Medulla oblongata (tissue), 1 donor: ENCODE measurements at regions not wholly inside any gene's neighbourhood (a gene's known extent, or its start where the extent isn't known, plus 50 kb on each side); places are given as distances from the start of the nearest gene placed in this dataset.
"Not testable (repeated sequence)": the region's sequence is repeated elsewhere in the genome, so short reads cannot be mapped to it uniquely, and the experiment has no call there.

Source experiments
- DNase-seq: peaks from one replicate; pipeline ENCODE4 v3.0.0-alpha.2; 2015; ENCODE audit errors: extremely low spot score

DNA sequence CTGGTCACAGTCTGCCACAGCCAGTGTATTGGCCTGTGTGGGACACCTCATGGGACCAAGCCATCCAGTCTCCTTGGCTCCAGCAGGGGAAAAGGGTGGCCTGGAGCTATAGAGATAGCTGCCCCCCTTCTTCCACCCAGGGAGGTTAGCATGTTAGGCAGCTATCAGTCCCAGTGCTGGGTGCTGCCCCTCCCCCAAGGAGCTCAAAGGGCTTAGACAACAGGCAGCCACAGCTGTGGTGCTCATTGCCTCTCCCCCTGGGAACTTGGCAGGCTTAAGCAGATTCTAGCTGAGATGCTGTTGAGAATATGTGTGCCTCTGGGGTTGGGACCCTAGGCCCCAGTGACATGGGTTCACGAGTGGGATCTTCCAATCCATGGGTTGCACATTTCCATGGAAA lies 226.0 kb upstream of the PTGER4 start:
- no peak for DNase-seq

DNA sequence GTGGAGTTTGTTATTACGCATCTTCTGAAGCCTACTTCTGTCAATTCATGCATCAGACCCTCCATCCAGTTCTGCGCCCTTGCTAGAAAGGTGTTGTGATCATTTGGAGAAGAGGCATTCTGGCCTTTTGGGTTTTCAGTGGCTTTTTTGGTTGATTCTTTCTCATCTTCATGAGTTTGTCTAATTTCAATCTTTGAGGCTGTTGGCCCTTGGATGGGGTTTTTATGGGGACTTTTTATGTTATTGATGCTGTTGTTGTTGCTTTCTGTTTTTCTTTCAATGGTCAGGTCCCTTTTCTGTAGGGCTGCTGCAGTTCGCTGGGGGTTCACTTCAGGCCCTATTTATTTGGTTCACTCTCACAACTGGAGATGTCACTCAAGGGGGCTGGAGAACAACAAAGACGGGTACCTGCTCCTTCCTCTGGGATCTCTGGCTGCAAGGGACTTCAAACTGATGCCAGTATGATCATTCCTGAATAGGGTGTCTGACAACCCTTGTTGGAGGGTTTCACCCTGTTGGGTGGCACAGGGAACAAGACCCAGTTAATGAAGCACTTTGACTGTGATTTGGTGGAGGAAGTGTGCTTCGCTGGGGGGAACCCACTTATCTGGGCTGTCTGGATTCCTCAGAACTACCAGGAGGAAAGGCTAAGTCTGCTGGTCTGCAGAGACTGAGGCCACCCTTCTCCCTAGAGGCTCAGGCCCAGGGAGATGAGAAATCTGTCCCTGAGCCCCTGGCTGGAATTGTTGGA lies 226.7 kb upstream of the PTGER4 start:
- no peak for DNase-seq

DNA sequence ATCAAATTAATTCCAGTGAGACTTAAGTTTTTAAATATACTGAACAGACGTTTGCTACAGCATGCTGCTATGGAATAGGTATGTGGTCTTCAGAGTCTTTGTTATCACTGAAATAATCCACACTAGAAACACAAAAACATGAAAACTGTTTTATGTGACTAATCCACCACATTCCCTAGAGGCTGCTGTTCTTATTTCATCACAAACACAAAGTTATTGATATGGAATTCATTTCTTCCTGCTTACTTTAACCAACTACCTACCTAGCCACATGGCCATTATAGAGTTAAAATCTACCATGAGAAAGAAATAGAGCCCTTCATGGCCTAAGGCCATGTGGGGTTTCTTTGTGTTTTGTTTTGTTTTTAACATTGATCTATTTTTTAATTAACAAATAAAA lies 232.3 kb upstream of the PTGER4 start:
- DNase-seq = no peak

DNA sequence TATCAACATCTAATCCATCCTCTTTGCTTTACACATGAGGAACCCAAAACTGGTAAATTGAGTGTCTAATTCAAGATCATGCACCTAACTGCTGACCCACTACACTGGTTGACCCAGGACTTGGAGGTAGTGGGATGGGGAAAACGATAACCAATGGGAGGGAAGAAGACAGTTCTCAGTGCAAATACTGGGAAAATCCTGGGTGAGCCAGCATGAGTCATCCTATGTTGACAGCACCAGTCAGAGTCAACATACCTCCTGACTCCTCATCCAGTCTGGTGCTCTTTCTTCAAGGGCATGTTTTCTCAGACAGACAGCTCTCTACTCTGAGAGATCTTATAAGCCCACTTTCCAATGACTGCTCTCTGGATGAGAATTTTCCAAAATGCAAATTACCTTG lies 232.8 kb upstream of the PTGER4 start:
- no peak for DNase-seq

DNA sequence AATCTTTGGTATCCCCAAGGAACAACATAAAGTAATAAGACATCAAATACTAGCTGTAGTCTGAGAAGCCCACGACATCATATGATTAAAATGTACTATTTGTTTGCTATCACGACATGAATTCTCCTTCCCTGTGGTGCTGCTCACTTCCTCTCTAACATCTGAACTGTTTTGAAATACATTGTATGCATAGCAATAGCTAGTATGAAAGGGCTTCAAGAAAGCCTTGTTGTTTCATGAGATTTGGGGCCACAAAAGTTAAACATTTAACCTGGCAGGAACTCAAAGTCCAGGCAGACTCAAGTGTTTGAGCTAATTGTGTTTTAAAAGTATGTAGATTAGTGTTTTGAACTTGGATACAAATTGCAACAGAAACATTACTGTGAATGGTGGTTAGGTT lies 237.4 kb upstream of the PTGER4 start:
- no peak for DNase-seq

DNA sequence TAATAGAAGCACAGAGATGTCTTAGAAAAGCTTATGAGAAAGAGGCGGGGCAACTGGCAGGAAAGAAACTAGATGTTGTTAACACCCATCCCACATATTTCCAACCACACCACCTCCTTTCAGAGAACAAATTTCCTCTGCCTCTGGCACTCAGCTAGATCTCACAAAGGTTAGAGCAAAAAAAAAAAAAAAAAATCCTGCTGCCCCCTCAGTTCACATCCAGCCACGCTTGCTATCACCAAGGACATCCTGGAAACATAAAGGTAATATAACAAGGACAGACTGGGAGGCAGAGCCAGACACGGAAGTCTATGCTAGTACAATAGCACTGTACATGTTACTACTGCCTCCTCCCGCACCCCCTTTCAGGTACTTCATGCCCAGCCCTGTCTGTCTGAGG lies 238.0 kb upstream of the PTGER4 start:
- no peak for DNase-seq

DNA sequence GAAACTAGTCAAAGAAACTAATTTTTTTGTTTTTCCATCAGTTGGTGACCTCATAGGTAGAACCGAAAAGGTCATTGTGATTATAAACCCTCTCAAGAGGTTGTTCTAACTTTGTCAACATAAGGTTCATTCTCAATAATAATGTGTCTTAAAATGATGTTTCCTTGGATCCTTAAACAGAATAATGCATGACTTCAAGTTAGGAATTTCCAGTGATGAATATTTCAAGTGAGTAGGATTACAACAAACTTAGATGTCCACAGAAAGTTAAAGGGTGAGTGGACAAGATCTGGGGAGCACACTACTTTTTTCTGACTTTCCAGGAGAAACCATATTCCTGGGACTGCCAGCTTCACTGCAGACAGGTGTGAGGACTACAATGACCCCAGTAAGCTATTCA lies 239.0 kb upstream of the PTGER4 start:
- no peak for DNase-seq

DNA sequence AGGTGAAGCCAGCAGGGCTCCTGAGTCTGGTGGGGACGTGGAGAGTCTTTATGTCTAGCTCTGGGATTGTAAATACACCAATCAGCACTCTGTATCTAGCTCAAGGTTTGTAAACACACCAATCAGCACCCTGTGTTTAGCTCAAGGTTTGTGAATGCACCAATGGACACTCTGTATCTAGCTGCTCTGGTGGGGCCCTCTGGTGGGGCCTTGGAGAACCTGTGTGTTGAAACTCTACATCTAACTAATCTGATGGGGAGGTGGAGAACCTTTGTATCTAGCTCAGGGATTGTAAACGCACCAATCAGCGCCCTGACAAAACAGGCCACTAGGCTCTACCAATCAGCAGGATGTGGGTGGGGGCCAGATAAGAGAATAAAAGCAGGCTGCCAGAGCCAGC lies 240.6 kb upstream of the PTGER4 start:
- not testable (repeated sequence) for DNase-seq

DNA sequence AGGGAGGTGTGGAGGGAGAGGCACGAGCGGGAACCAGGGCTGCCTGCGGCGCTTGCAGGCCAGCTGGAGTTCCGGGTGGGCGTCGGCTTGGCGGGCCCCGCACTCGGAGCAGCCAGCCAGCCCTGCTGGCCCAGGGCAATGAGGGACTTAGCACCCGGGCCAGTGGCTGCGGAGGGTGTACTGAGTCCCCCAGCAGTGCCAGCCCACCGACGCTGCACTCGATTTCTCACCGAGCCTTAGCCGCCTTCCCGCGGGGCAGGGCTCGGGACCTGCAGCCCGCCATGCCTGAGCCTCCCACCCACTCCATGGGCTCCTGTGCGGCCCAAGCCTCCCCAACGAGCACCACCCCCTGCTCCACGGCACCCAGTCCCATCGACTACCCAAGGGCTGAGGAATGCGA lies 241.1 kb upstream of the PTGER4 start:
- DNase-seq = not testable (repeated sequence)

DNA sequence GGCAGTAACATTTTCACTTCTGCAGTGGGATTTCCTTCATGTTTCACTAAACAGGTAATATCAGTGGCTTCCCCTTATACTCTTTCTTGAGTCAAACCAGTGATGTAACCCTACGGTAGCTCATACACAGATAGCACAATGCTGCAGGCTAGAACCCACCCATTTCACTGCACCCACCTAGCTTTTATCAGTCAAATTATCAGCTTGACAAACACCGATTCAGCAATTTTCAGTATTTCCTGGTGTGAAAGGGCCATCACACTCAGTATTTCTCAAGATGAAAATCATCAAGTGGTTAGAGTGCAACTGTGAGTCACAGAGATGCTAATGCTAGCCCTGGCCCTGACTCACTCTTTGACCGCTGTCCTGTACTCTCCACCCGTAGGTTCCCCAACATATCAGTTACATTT lies 242.3 kb upstream of the PTGER4 start:
- DNase-seq = no peak

DNA sequence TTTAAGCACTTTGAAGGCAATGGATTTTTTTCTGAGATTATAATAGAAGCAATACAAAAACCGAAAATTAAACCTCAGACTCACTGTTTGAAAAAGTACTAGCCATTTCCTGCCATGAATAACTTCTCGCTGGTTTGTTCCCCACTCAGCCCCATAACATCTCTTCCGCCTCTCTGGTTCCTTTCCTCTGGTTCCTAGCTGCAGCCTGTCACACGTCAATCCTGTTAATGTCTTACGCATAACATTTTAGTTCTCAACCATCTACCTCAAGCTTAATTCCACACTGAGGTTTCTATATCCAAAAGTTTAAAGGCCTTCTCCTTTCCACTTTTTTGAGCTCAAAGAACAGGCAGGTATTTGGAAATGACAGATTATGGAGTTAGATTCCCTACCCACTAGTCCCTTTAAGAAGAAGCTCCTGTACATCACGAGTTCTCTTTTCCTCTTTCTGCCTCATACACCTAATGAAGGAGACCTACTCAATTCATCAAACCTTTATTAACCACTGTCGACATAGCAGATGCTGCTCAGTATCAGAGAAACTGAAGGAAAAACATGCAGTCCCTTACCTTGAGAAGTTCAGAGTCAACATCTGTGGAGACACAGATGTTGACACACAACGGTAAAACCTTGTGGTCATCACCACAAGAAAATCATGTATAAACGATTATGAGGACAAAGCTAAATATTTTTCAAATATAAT lies 243.0 kb upstream of the PTGER4 start:
- peak; percentile 16 for DNase-seq

DNA sequence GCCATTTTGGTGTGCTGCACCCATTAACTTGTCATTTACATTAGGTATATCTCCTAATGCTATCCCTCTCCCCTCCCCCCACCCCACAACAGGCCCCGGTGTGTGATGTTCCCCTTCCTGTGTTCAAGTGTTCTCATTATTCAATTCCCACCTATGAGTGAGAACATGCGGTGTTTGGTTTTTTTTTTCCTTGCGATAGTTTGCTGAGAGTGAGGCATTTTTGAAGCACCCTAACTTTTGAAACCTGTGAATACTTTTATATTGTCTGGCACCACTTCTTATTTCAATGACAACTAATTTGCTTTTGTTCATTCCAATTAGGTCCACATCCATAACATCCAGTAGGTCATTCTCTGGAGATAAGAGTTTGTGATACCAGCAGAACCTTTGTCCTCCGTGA lies 244.0 kb upstream of the PTGER4 start:
- DNase-seq = not testable (repeated sequence)

DNA sequence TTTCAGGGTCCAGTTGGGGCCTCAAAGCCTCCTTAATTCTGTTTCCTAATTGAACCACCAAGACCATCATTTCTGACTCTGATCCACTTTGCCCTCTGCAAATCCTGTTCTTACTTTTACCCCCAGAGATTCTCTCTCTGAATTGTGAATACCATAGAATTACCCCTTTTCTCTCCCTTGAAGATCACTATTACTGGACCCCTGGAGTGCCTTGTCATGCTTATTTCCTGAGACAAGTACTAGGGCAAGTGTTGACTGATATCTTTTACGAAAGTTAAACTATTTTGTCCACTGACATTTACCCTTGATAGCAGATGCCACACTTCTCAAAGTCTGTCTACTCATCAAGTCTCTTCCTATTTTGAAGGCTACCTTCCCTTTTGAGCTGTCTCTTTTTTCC lies 246.9 kb upstream of the PTGER4 start:
- no peak for DNase-seq

DNA sequence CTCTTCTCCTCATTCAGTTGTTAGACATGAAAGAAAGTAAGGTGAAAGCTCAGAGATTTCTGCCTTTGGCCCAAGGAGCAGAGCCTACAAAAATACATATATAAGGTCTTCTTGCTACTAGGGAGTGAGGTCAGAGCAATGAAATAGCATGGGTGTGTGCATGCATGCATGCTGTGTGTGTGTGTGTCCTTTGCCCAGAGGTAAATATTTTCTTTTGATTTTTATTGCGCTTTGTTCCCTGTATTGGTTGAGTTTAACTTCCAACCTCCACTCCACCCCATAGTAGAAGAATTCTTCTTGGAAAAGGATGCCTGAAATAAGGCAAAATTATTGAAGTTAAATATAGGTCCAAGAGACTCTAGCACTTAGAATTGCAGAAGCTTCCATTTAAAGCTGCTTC lies 248.0 kb upstream of the PTGER4 start:
- no peak for DNase-seq

DNA sequence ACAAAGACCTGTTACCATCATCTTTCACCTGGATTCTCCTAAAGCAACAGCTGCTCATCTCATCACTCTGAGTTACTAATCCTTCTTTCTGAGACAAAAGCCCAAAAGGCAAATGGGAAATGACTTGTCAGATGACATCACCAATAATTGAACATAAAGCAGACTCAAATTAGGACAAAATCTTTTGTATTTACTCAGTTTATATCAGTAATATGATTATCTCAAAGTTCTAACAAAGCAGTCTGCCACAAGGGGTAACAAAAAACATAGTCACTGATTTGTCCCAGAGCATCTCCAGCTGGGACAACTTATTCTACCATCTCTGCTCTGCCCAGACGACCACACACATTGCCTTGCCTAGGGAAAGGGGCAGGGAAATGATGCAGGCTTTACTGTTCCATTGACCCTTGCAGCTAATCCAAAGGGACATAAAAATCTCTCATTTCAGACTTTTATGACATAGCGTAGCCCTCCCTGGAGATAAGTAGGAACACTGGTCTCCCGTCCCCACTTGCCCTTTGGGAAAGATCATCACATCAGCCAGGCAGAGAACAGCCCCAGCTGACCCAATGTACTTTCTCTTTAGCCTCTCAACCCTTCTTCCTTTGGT lies 249.5 kb upstream of the PTGER4 start:
- DNase-seq = no peak

DNA sequence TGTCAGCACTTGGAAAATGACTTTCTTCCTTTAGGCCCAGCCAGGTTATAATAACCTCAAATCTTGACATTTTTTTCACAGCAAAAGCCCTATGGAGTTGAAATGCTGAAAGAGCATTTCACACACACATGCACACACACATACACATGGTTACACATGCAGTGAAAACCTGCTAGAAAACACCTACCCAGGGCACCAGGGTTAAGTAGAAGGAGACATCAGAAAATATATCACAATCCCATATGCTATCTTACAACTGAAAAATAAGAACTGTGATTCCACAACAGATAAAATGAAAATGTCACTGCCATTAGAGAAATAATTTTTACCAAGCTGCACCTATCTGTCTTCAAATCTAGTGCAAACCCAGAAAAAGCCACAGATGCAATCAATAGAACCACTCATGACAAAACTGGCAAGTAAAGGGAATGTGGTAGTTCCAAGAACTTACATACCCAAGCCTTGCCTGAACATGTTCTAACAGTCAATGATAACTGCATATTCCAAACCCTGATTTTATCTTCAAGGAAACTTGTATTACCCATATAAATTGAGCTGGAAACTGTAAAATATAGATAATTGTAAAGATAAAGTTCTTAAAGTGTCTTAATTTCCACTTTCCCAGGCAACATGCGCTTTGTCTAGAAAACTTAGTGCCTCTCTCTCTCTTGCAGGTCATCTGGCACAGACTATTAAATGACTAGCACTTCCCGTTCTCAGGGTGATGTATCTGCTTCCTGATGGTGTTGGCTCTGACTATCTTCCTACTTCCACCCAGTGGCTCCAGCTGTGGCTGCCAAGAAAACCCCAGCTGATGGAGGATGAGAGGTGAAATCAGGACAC lies 250.2 kb upstream of the PTGER4 start:
- DNase-seq = peak; percentile 59

DNA sequence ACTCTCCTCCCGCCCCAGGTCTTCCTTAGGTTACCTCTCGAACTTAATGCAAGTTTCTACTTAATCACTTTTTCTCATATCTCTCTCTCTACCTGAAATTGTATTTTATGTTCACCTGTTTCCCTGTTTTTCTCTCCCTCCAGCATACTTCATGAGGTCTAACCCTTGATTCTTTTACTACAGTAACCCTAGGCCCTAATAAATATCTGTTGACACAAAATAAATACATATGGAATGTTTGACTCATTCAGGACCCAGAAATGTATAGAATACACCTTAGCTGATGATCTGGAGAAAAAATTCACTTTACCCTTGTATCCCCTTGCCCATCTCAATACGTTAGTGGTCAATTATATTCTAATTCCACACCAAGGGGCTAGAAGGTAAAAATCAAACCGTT lies 250.9 kb upstream of the PTGER4 start:
- no peak for DNase-seq

DNA sequence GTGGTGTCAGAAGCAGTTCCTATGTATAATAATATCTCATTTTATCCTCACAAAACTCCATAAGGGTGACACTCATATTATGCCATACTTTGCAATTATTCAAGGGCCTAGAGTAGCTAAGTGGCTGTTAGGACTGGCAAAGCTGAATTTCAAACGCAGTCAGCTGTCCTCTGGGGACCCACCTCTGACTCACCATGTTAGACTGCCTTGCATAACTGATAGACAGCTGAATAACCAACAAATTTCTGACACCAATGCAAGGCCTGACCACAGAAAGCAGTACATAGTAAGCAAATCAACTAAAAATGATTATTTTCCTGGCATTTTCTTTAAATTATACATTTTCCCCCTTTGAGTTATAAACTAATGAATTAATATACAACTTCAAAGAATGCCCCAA lies 251.6 kb upstream of the PTGER4 start:
- no peak for DNase-seq

DNA sequence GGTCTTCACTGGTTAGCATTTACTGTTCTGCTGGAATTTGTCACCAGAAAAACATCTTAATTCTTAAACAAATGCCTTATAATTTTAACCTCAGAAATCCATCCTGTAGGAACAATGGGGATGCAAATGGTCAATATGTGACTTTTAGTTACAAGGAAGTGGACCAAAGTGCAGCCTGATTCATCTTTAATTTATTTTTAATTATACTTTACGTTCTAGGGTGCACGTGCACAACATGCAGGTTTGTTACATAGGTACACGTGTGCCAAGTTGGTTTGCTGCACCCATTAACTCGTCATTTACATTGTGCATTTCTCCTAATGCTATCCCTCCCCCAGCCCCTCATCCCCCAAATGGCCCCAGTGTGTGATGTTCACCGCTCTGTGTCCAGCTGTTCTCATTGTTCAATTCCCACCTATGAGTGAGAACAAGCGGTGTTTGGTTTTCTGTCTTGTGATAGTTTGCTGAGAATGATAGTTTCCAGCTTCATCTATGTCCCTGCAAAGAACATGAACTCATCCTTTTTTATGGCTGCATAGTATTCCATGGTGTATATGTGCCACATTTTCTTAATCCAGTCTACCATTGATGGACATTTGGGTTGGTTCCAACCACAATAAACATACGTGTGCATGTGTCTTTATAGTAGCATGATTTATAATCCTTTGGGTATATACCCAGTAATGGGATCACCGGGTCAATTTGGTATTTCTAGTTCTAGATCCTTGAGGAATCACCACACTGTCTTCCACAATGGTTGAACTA lies 262.5 kb upstream of the PTGER4 start:
- not testable (repeated sequence) for DNase-seq

DNA sequence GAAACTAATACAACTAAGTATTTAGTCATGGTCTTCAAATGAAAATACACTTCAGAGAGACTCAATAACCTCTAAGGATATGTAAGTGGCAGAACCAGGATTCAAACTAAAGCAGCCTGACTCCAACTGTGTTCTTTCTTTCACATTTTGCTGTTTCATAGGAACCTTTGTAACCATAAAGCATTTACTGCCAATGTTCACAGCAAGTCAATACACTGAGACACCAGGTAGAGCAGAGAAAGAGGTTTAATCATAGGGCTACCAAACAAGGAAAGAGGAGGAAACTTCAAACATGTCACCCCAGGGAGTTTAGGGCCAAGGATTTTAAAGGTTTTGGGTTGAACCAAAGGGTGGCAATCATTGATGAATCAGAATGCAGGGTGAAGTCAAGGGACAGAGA lies 263.1 kb upstream of the PTGER4 start:
- no peak for DNase-seq

DNA sequence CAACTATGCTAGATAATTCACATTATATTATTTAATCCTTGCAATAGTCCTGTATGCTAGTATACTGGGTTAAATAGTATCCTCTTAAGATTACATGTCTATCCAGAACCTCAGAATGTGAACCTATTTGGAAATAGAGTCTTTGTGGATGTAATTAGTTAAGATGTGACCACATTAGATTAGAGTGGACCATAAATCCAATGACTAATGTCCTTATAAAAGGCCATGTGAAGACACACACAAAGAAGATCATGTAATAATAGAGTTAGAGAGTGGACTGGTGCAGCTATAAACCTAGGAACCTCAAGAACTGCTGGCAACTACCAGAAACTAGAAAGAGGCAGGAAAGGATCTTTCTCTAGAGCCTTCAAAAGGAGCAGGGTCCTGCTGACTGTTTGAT lies 263.6 kb upstream of the PTGER4 start:
- DNase-seq = no peak
